ENCODE measurements at regions not wholly inside any gene's neighbourhood (a gene's known extent, or its start where the extent isn't known, plus 50 kb on each side); places are given as distances from the start of the nearest gene placed in this dataset.

DNA sequence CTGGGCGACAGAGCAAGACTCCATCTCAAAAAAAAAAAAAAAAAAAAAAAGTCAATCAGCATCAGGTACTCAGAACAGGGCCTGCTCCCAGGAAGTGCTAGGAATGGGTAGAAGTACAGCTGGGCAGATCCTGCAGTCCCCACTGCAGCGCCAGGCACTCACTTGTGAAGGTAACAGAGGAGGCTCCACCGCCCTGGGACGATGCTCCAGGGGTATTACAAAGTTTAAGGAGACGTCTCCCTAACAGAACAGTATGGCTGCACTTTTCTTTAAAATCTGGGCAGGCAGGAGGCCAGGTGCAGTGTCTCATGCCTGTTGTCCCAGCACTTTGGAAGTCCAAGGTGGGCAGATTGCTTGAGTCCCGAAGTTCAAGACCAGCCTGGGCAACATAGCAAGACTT, 1449.0 kb downstream of the BRD1 start:
- no peaks in the 10 kb centered on the region for H3K4me1 ChIP-seq (ENCODE audit: insufficient read depth)
- DNase-seq (ENCODE audit: low spot score) (no peak), ATAC-seq (no peak)
- Mint-ChIP-seq H3K4me3 (no peak overlapping the region), H3K27me3 (ENCODE audit: insufficient read depth, low read depth, poor library complexity) (peaks cover 6% of the 10 kb centered on the region), H3K36me3 (ENCODE audit: low read depth) (no peaks in the 10 kb centered on the region), H3K4me1 (peaks cover 21% of the 10 kb centered on the region), H3K27ac (no peak overlapping the region), H3K9me3 (0 out of 3 replicates have a peak, but pooled peaks cover 3% of the 10 kb centered on the region)
- TF ChIP-seq ETS1 (IDR thresholded peaks at IDR 0.05) = no peak
- TF ChIP-seq CREB1 (CRISPR knock-in tag; IDR thresholded peaks at IDR 0.05; ENCODE audit: low read depth) = no peak
- no peak for TF ChIP-seq JUNB (IDR thresholded peaks at IDR 0.05; ENCODE audit: unreplicated experiment)
- no peak for TF ChIP-seq EZH2 (IDR thresholded peaks at IDR 0.05; ENCODE audit: low read depth, unreplicated experiment)
- TF ChIP-seq EZH2phosphoT487 (IDR thresholded peaks at IDR 0.05; ENCODE audit: unreplicated experiment) = no peak
- TF ChIP-seq ZNF114 (CRISPR knock-in tag; IDR thresholded peaks at IDR 0.05) = no peak
- no peaks in the 10 kb centered on the region for H3K9me2 ChIP-seq (ENCODE audit: insufficient read depth)
- no peak overlapping the region for H3K27ac ChIP-seq (ENCODE audit: low read depth)
- no peak overlapping the region for H3K4me2 ChIP-seq
- H3K36me3 ChIP-seq (ENCODE audit: insufficient read depth) = no peaks in the 10 kb centered on the region
- no peaks in the 10 kb centered on the region for H3F3A ChIP-seq (replicated peaks; ENCODE audit: low read depth)
- no peaks in the 10 kb centered on the region for H3K79me2 ChIP-seq (replicated peaks; ENCODE audit: insufficient read depth)
- no peak overlapping the region for H3K4me3 ChIP-seq
- no peak overlapping the region for H2AFZ ChIP-seq
- H3K27me3 ChIP-seq (ENCODE audit: insufficient read depth) = no peaks in the 10 kb centered on the region
- H4K20me1 ChIP-seq (replicated peaks; ENCODE audit: insufficient read depth) = no peaks in the 10 kb centered on the region

GRCh38 chr22:48376936-48377712, 1450.5 kb downstream of the BRD1 start:
- no peak for ATAC-seq
- no peaks in the 10 kb centered on the region for H3K79me2 ChIP-seq (replicated peaks; ENCODE audit: insufficient read depth)
- Mint-ChIP-seq H3K9me3 (no peaks in the 10 kb centered on the region), H3K4me1 (peaks cover 28% of the 10 kb centered on the region), H3K27me3 (ENCODE audit: insufficient read depth, low read depth, poor library complexity) (peaks cover 14% of the 10 kb centered on the region), H3K4me3 (no peak overlapping the region), H3K27ac (no peak overlapping the region), H3K36me3 (ENCODE audit: low read depth) (no peaks in the 10 kb centered on the region)
- no peak overlapping the region for H3K27ac ChIP-seq (ENCODE audit: low read depth)
- DNase-seq (ENCODE audit: low spot score) = no peak
- H4K20me1 ChIP-seq (replicated peaks; ENCODE audit: insufficient read depth) = no peaks in the 10 kb centered on the region
- H2AFZ ChIP-seq = no peak overlapping the region
- H3K36me3 ChIP-seq (ENCODE audit: insufficient read depth) = no peaks in the 10 kb centered on the region
- H3F3A ChIP-seq (replicated peaks; ENCODE audit: low read depth) = no peaks in the 10 kb centered on the region
- H3K4me3 ChIP-seq = no peak overlapping the region
- no peaks in the 10 kb centered on the region for H3K4me1 ChIP-seq (ENCODE audit: insufficient read depth)
- no peaks in the 10 kb centered on the region for H3K27me3 ChIP-seq (ENCODE audit: insufficient read depth)
- no peak overlapping the region for H3K4me2 ChIP-seq
- no peaks in the 10 kb centered on the region for H3K9me2 ChIP-seq (ENCODE audit: insufficient read depth)
- TF ChIP-seq ZNF114 (CRISPR knock-in tag; IDR thresholded peaks at IDR 0.05) (no peak), EZH2 (IDR thresholded peaks at IDR 0.05; ENCODE audit: low read depth, unreplicated experiment) (no peak), ZNF331 (CRISPR knock-in tag; IDR thresholded peaks at IDR 0.05; ENCODE audit: low read depth) (no peak), JUNB (IDR thresholded peaks at IDR 0.05; ENCODE audit: unreplicated experiment) (no peak), CREB1 (CRISPR knock-in tag; IDR thresholded peaks at IDR 0.05; ENCODE audit: low read depth) (no peak), NANOG (IDR thresholded peaks at IDR 0.05; ENCODE audit: borderline replicate concordance) (no peak), REST (IDR thresholded peaks at IDR 0.05; ENCODE audit: unreplicated experiment) (no peak), EZH2phosphoT487 (IDR thresholded peaks at IDR 0.05; ENCODE audit: unreplicated experiment) (no peak)
- TF ChIP-seq, protein P1, sequence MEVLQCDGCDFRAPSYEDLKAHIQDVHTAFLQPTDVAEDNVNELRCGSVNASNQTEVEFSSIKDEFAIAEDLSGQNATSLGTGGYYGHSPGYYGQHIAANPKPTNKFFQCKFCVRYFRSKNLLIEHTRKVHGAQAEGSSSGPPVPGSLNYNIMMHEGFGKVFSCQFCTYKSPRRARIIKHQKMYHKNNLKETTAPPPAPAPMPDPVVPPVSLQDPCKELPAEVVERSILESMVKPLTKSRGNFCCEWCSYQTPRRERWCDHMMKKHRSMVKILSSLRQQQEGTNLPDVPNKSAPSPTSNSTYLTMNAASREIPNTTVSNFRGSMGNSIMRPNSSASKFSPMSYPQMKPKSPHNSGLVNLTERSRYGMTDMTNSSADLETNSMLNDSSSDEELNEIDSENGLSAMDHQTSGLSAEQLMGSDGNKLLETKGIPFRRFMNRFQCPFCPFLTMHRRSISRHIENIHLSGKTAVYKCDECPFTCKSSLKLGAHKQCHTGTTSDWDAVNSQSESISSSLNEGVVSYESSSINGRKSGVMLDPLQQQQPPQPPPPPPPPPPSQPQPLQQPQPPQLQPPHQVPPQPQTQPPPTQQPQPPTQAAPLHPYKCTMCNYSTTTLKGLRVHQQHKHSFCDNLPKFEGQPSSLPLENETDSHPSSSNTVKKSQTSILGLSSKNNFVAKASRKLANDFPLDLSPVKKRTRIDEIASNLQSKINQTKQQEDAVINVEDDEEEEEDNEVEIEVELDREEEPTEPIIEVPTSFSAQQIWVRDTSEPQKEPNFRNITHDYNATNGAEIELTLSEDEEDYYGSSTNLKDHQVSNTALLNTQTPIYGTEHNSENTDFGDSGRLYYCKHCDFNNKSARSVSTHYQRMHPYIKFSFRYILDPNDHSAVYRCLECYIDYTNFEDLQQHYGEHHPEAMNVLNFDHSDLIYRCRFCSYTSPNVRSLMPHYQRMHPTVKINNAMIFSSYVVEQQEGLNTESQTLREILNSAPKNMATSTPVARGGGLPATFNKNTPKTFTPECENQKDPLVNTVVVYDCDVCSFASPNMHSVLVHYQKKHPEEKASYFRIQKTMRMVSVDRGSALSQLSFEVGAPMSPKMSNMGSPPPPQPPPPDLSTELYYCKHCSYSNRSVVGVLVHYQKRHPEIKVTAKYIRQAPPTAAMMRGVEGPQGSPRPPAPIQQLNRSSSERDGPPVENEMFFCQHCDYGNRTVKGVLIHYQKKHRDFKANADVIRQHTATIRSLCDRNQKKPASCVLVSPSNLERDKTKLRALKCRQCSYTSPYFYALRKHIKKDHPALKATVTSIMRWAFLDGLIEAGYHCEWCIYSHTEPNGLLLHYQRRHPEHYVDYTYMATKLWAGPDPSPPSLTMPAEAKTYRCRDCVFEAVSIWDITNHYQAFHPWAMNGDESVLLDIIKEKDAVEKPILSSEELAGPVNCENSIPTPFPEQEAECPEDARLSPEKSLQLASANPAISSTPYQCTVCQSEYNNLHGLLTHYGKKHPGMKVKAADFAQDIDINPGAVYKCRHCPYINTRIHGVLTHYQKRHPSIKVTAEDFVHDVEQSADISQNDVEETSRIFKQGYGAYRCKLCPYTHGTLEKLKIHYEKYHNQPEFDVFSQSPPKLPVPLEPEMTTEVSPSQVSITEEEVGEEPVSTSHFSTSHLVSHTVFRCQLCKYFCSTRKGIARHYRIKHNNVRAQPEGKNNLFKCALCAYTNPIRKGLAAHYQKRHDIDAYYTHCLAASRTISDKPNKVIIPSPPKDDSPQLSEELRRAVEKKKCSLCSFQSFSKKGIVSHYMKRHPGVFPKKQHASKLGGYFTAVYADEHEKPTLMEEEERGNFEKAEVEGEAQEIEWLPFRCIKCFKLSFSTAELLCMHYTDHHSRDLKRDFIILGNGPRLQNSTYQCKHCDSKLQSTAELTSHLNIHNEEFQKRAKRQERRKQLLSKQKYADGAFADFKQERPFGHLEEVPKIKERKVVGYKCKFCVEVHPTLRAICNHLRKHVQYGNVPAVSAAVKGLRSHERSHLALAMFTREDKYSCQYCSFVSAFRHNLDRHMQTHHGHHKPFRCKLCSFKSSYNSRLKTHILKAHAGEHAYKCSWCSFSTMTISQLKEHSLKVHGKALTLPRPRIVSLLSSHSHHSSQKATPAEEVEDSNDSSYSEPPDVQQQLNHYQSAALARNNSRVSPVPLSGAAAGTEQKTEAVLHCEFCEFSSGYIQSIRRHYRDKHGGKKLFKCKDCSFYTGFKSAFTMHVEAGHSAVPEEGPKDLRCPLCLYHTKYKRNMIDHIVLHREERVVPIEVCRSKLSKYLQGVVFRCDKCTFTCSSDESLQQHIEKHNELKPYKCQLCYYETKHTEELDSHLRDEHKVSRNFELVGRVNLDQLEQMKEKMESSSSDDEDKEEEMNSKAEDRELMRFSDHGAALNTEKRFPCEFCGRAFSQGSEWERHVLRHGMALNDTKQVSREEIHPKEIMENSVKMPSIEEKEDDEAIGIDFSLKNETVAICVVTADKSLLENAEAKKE (CRISPR knock-in tag; IDR thresholded peaks at IDR 0.05) = no peak

Data from GM23338 (cell line).